HL-60 (cell line): ENCODE measurements at regions not wholly inside any gene's neighbourhood (a gene's known extent, or its start where the extent isn't known, plus 50 kb on each side); places are given as distances from the start of the nearest gene placed in this dataset.

Experiments used
- CTCF ChIP-seq: IDR thresholded peaks from one replicate; pipeline ENCODE4 v1.5.1; 2011; ENCODE audit warnings: low read length, control low read depth, inconsistent platforms; ENCODE audit not compliant: insufficient read depth
- GABPA ChIP-seq: IDR thresholded peaks from 2 replicates; pipeline ENCODE4 v1.6.1; 2012; ENCODE audit warnings: low read depth
- POLR2AphosphoS5 ChIP-seq: IDR thresholded peaks from 2 replicates; pipeline ENCODE4 v1.6.1; 2012; ENCODE audit warnings: low read depth
- REST ChIP-seq: IDR thresholded peaks from 2 replicates; pipeline ENCODE4 v1.6.1; 2012; ENCODE audit warnings: low read depth; ENCODE audit not compliant: insufficient replicate concordance
- SPI1 ChIP-seq: IDR thresholded peaks from 2 replicates; pipeline ENCODE4 v1.6.1; 2012; ENCODE audit warnings: low read depth, mild to moderate bottlenecking, borderline replicate concordance

- TF ChIP-seq GABPA (no peak), REST (no peak), POLR2AphosphoS5 (no peak), CTCF (no peak), SPI1 (no peak)
Observed at GRCh38 chr5:124203303-124203702, 543.1 kb downstream of the ZNF608 start.
